Lung (tissue), 11 donors: ENCODE measurements at regions not wholly inside any gene's neighbourhood (a gene's known extent, or its start where the extent isn't known, plus 50 kb on each side); places are given as distances from the start of the nearest gene placed in this dataset.

Experiments
- ATAC-seq: fragments of 200-7000 bp; cut with Tn5 transposase; one replicate; pipeline ENCODE4 v1.9.1; 2020; ENCODE audit warnings: moderate number of reproducible peaks; ENCODE audit not compliant: insufficient read depth, low FRiP score
- DNase-seq, 3 donors: peaks; one replicate each; pipeline ENCODE4 v3.0.0-alpha.2; 2013 to 2017
- H3K27ac ChIP-seq, 2 donors: one replicate each; pipeline ENCODE4 v1.5.1; 2013; ENCODE audit warnings: mild to moderate bottlenecking in 2 of 2, moderate library complexity in 2 of 2, control low read depth in 1 of 2, inconsistent platforms in 1 of 2, low read depth in 1 of 2, low read length in 1 of 2
- H3K27me3 ChIP-seq, 3 donors: one replicate each; pipeline ENCODE4 v1.5.1; 2013; ENCODE audit warnings: low read length in 2 of 3; ENCODE audit not compliant: control insufficient read depth in 3 of 3, insufficient read depth in 3 of 3
- H3K36me3 ChIP-seq, 4 donors: one replicate each; pipeline ENCODE4 v1.5.1; 2013; ENCODE audit warnings: low read length in 4 of 4, mild to moderate bottlenecking in 1 of 4, moderate library complexity in 1 of 4; ENCODE audit not compliant: control insufficient read depth in 4 of 4, insufficient read depth in 4 of 4
- H3K4me1 ChIP-seq, 5 donors: one replicate each; pipeline ENCODE4 v1.5.1; 2013; ENCODE audit warnings: low read length in 5 of 5, mild to moderate bottlenecking in 2 of 5, moderate library complexity in 1 of 5; ENCODE audit not compliant: control insufficient read depth in 5 of 5, insufficient read depth in 5 of 5
- H3K4me3 ChIP-seq: one replicate; pipeline ENCODE4 v1.5.1; 2013; ENCODE audit warnings: mild to moderate bottlenecking, control low read depth, moderate library complexity
- H3K9ac ChIP-seq, 2 donors: one replicate each; pipeline ENCODE4 v1.5.1; 2013; ENCODE audit warnings: low read length in 2 of 2, control low read depth in 1 of 2; ENCODE audit not compliant: insufficient read depth in 1 of 2
- H3K9me3 ChIP-seq, 4 donors: one replicate each; pipeline ENCODE4 v1.5.1; 2013; ENCODE audit warnings: low read length in 3 of 4, mild to moderate bottlenecking in 1 of 4, moderate library complexity in 1 of 4; ENCODE audit not compliant: control insufficient read depth in 4 of 4, insufficient read depth in 3 of 4
- CTCF ChIP-seq: IDR thresholded peaks from 2 replicates; pipeline ENCODE4 v1.5.1; 2012; ENCODE audit warnings: mild to moderate bottlenecking; ENCODE audit errors: control extremely low read depth, extremely low read depth
- WGBS, 2 donors: extraction: QIAGEN DNeasy Blood & Tissue Kit; methylation state at CpG; one replicate each; pipeline ENCODE4 v1.1.7; 2013; 5-methylcytosine and 5-hydroxymethylcytosine counted together
- donor health status: control.
- donor health status: control.
- donor health status: Bipolar disorder and iron deficiency.
- donor health status: healthy.
- donor health status: DM: yes; HTN: yes; CAD: no.

GRCh38 chr5:155629597-155629996 is 616.0 kb downstream of the KIF4B start:
- H3K4me1 ChIP-seq = no peaks in the 10 kb centered on the region
- H3K36me3 ChIP-seq = no peaks in the 10 kb centered on the region
- no peak for TF ChIP-seq CTCF
- H3K4me3 ChIP-seq = no peak overlapping the region
- no peak for ATAC-seq
- WGBS, 2 donors = 93 to 100% methylated on average over 1 of the region's 1 CpG
- no peak overlapping the region for H3K27ac ChIP-seq
- H3K27me3 ChIP-seq = no peaks in the 10 kb centered on the region
- H3K9me3 ChIP-seq = peaks cover 0 to 9% (median 0%) of the 10 kb centered on the region in 4 donors
- H3K9ac ChIP-seq = no peak overlapping the region
- DNase-seq = no peak

DNA sequence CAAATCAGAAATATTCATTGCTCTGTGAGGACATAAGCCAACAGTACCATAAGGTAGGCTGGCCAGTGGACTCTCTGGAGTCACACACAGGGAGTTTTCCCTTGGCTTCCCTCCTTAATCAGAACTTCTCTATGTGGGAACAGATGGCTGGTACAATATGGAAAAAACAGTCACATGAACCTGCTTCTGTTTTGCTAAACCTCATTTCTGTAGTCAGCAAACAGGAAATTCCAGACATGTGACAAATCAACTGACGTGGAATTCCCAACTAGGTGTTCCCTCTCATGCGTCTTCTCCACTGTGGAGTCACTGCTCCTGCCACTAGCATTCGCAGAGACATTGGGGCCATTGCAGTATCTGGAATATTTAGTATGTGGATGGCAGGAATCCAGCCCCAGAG is 617.6 kb downstream of the KIF4B start:
- H3K27me3 ChIP-seq = no peaks in the 10 kb centered on the region
- TF ChIP-seq CTCF = no peak
- H3K9ac ChIP-seq = no peak overlapping the region
- ATAC-seq (no peak), DNase-seq (peak in 2 of 3 donors; percentile 8)
- H3K27ac ChIP-seq = no peak overlapping the region
- no peak overlapping the region for H3K4me3 ChIP-seq
- 55 to 60% methylated on average over 3 of the region's 3 CpGs for WGBS, 2 donors
- peaks cover 0 to 9% (median 0%) of the 10 kb centered on the region in 4 donors for H3K9me3 ChIP-seq
- no peaks in the 10 kb centered on the region for H3K4me1 ChIP-seq
- H3K36me3 ChIP-seq = no peaks in the 10 kb centered on the region

GRCh38 chr5:155633338-155633957 is 619.9 kb downstream of the KIF4B start:
- Histone ChIP-seq H3K9me3 (peaks cover 0 to 9% (median 0%) of the 10 kb centered on the region in 4 donors), H3K4me1 (no peaks in the 10 kb centered on the region), H3K4me3 (no peak overlapping the region), H3K27ac (no peak overlapping the region), H3K36me3 (no peaks in the 10 kb centered on the region), H3K27me3 (no peaks in the 10 kb centered on the region), H3K9ac (no peak overlapping the region)
- DNase-seq = no peak
- TF ChIP-seq CTCF = no peak
- 67 to 89% methylated on average over 3 of the region's 3 CpGs for WGBS, 2 donors
- ATAC-seq = no peak

GRCh38 chr5:155649666-155650065 is 636.1 kb downstream of the KIF4B start:
- no peaks in the 10 kb centered on the region for H3K4me1 ChIP-seq
- no peaks in the 10 kb centered on the region for H3K36me3 ChIP-seq
- H3K27ac ChIP-seq = no peak overlapping the region
- no peak overlapping the region for H3K4me3 ChIP-seq
- H3K9me3 ChIP-seq = no peaks in the 10 kb centered on the region
- H3K9ac ChIP-seq = no peak overlapping the region
- WGBS, 2 donors = 70 to 86% methylated on average over 2 of the region's 2 CpGs
- no peaks in the 10 kb centered on the region for H3K27me3 ChIP-seq
- ATAC-seq (no peak), DNase-seq (no peak)
- TF ChIP-seq CTCF = no peak
